ENCODE measurements at regions not wholly inside any gene's neighbourhood (a gene's known extent, or its start where the extent isn't known, plus 50 kb on each side); places are given as distances from the start of the nearest gene placed in this dataset.
"Not testable (repeated sequence)": the region's sequence is repeated elsewhere in the genome, so short reads cannot be mapped to it uniquely, and the experiment has no call there.

- no peak for TF ChIP-seq Cebpa-rat (IDR thresholded peaks at IDR 0.05)
- H3K36me3 ChIP-seq = no peaks in the 10 kb centered on the region
- no peaks in the 10 kb centered on the region for H4K20me1 ChIP-seq
- H3K9me3 ChIP-seq (replicated peaks in 1 of 11) = peaks cover 0 to 20% (median 3%) of the 10 kb centered on the region in 11 experiments; a peak in 2 of 22 replicates
- H3K4me1 ChIP-seq = no peaks in the 10 kb centered on the region
- H3K4me2 ChIP-seq = no peak overlapping the region
- no peak overlapping the region for H3K4me3 ChIP-seq
- no peak overlapping the region for H3K9ac ChIP-seq
- H3K27ac ChIP-seq = no peak overlapping the region
- H3K27me3 ChIP-seq = no peaks in the 10 kb centered on the region
Measured at GRCh38 chr4:186861317-186861716, 137.7 kb upstream of the FAT1 start.

DNA sequence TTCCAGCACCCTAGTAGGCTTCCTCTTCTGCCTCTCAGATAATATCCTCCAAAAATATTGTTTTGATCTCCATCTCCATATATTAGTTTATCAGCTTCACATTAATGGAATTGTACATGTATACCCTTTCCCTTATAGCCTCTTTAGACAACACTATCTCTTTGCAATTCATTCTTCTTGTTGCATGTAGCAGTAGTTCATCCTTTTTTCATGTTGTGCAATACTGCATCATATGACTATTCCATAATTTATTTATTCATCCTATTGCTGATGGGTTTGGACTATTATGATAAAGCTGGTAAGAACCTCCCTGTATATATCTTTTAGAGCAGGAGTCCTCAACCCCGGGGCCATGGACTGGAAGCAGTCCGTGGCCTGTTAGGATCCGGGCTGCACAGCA is 148.2 kb upstream of the FAT1 start:
- peaks cover 18 to 30% (median 19%) of the 10 kb centered on the region in 11 experiments for H3K9me3 ChIP-seq (replicated peaks in 1 of 11)
- no peak overlapping the region for H3K27ac ChIP-seq
- H3K4me2 ChIP-seq = no peak overlapping the region
- H3K36me3 ChIP-seq = no peaks in the 10 kb centered on the region
- no peaks in the 10 kb centered on the region for H4K20me1 ChIP-seq
- H3K4me3 ChIP-seq = no peak overlapping the region
- no peak for TF ChIP-seq Cebpa-rat (IDR thresholded peaks at IDR 0.05)
- no peaks in the 10 kb centered on the region for H3K27me3 ChIP-seq
- H3K9ac ChIP-seq = no peak overlapping the region
- H3K4me1 ChIP-seq = no peaks in the 10 kb centered on the region

DNA sequence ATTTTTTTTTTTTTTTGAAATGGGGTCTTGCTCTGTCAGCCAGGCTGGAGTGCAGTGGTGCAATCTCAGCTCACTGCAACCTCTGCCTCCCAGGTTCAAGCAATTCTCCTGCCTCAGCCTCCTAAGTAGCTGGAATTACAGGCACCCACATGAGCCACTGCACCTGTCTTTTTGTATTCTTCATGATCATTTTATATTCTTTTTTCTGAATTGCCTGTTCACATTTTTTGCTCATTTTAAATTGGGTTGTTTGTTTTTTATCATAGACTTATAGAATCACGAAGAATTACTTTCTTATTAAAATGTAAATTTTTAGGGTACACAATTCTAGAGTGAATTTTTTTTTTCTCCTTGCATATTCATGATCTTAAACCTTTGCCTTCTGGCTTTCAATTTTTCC is 149.4 kb upstream of the FAT1 start:
- not testable (repeated sequence) for H3K4me3 ChIP-seq, H4K20me1 ChIP-seq, H3K27ac ChIP-seq, H3K4me1 ChIP-seq, H3K36me3 ChIP-seq, H3K4me2 ChIP-seq, H3K27me3 ChIP-seq, H3K9ac ChIP-seq
- peaks cover 18 to 30% (median 19%) of the 10 kb centered on the region in 11 experiments for H3K9me3 ChIP-seq (replicated peaks in 1 of 11)

- Histone ChIP-seq H3K4me1 (no peaks in the 10 kb centered on the region), H3K4me3 (no peak overlapping the region), H3K27me3 (no peaks in the 10 kb centered on the region), H3K9ac (no peak overlapping the region), H3K9me3 (replicated peaks in 1 of 11) (peaks cover 18 to 41% (median 29%) of the 10 kb centered on the region in 11 experiments), H3K36me3 (no peaks in the 10 kb centered on the region), H4K20me1 (no peaks in the 10 kb centered on the region), H3K4me2 (no peak overlapping the region), H3K27ac (no peak overlapping the region)
- TF ChIP-seq Cebpa-rat (IDR thresholded peaks at IDR 0.05) = no peak
Measured at GRCh38 chr4:186875476-186875875, 151.8 kb upstream of the FAT1 start.

DNA sequence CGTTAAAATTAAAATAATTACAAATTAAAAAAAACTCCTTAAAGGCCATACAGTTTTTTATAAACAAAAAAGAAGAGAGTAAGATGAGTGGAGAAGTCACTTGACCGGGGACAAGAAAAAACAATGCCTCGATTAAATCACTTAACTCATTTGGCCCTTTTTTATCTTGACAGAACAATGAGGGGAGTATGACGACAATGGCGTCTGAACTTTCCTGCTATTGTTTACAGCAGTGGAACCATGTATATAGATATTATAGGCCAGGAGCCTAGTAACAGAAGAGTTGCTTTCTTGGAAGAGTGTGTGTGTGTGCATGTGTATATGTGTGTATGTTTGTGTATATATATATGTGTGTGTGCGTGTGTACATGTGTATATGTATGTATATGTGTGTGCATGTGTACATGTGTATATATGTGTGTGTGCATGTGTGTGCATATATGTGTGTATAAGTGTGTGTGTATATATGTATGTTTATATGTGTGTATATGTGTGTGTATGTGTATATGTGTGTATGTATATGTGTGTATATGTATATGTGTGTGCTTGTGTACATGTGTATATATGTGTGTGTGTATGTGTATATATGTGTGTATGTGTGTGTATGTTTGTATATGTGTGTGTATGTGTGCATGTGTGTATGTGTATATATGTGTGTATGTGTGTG is 153.4 kb upstream of the FAT1 start:
- H3K4me2 ChIP-seq = no peak overlapping the region
- no peak overlapping the region for H3K27ac ChIP-seq
- no peak overlapping the region for H3K4me3 ChIP-seq
- H3K36me3 ChIP-seq = no peaks in the 10 kb centered on the region
- H3K4me1 ChIP-seq = no peaks in the 10 kb centered on the region
- H4K20me1 ChIP-seq = no peaks in the 10 kb centered on the region
- no peaks in the 10 kb centered on the region for H3K27me3 ChIP-seq
- peaks cover 16 to 31% (median 24%) of the 10 kb centered on the region in 11 experiments for H3K9me3 ChIP-seq (replicated peaks in 1 of 11)
- no peak overlapping the region for H3K9ac ChIP-seq
- TF ChIP-seq Cebpa-rat (IDR thresholded peaks at IDR 0.05) = no peak

- H3K4me2 ChIP-seq = no peak overlapping the region
- H3K36me3 ChIP-seq = no peaks in the 10 kb centered on the region
- H4K20me1 ChIP-seq = no peaks in the 10 kb centered on the region
- no peak overlapping the region for H3K27ac ChIP-seq
- H3K9me3 ChIP-seq (replicated peaks in 1 of 11) = peaks cover 4 to 19% (median 12%) of the 10 kb centered on the region in 11 experiments; a peak in 21 of 22 replicates
- H3K9ac ChIP-seq = no peak overlapping the region
- no peaks in the 10 kb centered on the region for H3K4me1 ChIP-seq
- no peak overlapping the region for H3K4me3 ChIP-seq
- H3K27me3 ChIP-seq = no peaks in the 10 kb centered on the region
- TF ChIP-seq Cebpa-rat (IDR thresholded peaks at IDR 0.05) = no peak
Measured at GRCh38 chr4:186878203-186878776, 154.6 kb upstream of the FAT1 start.

DNA sequence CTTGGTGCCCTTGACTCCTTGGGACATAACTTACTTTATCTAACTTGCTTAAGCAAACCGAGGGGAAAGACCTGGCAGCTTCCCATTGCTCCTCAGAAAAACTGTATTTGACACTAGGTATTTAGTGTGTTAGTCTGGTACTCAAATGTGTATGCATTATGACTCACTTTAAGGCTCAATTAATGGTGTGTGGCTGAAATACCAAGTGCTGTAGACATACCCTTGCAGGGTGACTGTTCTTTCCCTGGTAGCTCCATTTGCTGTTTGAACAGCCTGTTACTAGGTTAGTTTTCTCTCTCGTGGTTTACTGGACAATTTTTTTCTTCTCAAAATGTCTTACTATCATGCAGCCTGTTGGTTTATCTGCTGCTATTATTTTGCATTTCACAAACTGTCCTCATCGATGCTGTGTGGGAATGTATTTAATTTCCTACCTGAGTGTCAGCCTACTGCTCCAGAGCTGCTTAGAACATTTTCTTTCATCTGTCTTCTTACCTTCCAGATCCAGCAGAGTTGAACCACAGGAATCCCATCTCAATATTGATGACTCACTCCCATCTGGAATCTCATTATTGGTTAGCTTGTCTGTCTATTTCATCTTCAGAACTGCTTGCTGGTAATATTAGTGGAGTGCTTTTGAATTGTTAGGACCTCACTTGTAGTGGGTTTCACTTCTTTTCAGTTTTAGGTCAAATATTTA is 158.0 kb upstream of the FAT1 start:
- no peaks in the 10 kb centered on the region for H3K36me3 ChIP-seq
- no peak overlapping the region for H3K27ac ChIP-seq
- H3K4me3 ChIP-seq = no peak overlapping the region
- H3K4me2 ChIP-seq = no peak overlapping the region
- no peak overlapping the region for H3K9ac ChIP-seq
- no peaks in the 10 kb centered on the region for H3K27me3 ChIP-seq
- H3K9me3 ChIP-seq (replicated peaks in 1 of 11) = peaks cover 0 to 13% (median 10%) of the 10 kb centered on the region in 11 experiments; a peak in 15 of 22 replicates
- peaks cover under 1 to 7% (median 3%) of the 10 kb centered on the region in 10 experiments; a peak in 17 of 20 replicates for H3K4me1 ChIP-seq
- no peak for TF ChIP-seq Cebpa-rat (IDR thresholded peaks at IDR 0.05)
- no peaks in the 10 kb centered on the region for H4K20me1 ChIP-seq

DNA sequence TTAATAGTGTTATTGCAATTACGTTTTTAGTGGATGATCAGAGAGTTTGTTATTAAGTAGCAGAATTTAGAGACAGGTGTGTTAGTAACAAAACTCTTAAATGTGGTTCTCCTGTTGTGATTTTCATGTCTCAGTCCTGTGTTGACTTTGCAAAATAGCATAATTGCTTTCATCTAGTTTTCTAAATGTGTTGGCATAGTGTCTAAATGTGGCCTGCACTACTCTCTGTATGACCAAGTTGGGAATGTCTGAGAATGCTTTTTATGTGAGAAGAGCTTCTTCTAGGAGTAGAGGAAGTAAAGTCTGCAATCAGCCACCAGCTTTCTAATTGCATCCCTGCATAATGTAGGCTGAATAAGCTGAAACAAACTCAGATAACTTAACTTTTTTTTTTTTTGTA is 158.6 kb upstream of the FAT1 start:
- Histone ChIP-seq H3K4me2 (no peak overlapping the region), H3K36me3 (no peaks in the 10 kb centered on the region)

GRCh38 chr4:186885289-186885688 is 161.6 kb upstream of the FAT1 start:
- Histone ChIP-seq H3K9me3 (replicated peaks in 1 of 11) (peaks cover 14 to 19% (median 17%) of the 10 kb centered on the region in 11 experiments), H3K27ac (no peak overlapping the region), H3K27me3 (no peaks in the 10 kb centered on the region), H3K36me3 (peaks cover 0 to 4% (median 0%) of the 10 kb centered on the region in 11 experiments; a peak in 1 of 22 replicates), H4K20me1 (no peaks in the 10 kb centered on the region), H3K4me2 (no peak overlapping the region), H3K4me3 (no peak overlapping the region), H3K4me1 (peaks cover 13 to 23% (median 19%) of the 10 kb centered on the region in 10 experiments), H3K9ac (no peak overlapping the region)
- no peak for TF ChIP-seq Cebpa-rat (IDR thresholded peaks at IDR 0.05)

More for the DNA sequence above, 158.6 kb upstream of the FAT1 start:
- Histone ChIP-seq H3K27ac (no peak overlapping the region), H3K4me3 (no peak overlapping the region), H3K4me1 (peaks cover 7 to 13% (median 10%) of the 10 kb centered on the region in 10 experiments), H3K9ac (no peak overlapping the region), H3K27me3 (no peaks in the 10 kb centered on the region), H4K20me1 (no peaks in the 10 kb centered on the region), H3K9me3 (replicated peaks in 1 of 11) (peaks cover 0 to 13% (median 10%) of the 10 kb centered on the region in 11 experiments; a peak in 15 of 22 replicates)
- no peak for TF ChIP-seq Cebpa-rat (IDR thresholded peaks at IDR 0.05)

All from BLaER1 treated with 17β-estradiol and CSF1 and Interleukin-3, amounts not matched to agents 10 nM and 100 nM (cell line).